Keratinocyte (primary cell): ENCODE measurements at regions not wholly inside any gene's neighbourhood (a gene's known extent, or its start where the extent isn't known, plus 50 kb on each side); places are given as distances from the start of the nearest gene placed in this dataset.

Source experiments
- CTCF ChIP-seq, 3 experiments: IDR thresholded peaks in 1 of 3; conservative IDR thresholded peaks in 1 of 3; optimal IDR thresholded peaks in 1 of 3; 2 replicates in 2 of 3; 3 replicates in 1 of 3; pipeline versions ENCODE3 to v1.5.1; 2011; ENCODE audit warnings: low read length in 3 of 3, mild to moderate bottlenecking in 3 of 3, moderate library complexity in 2 of 3, control low read depth in 1 of 3, inconsistent platforms in 1 of 3; ENCODE audit not compliant: insufficient read depth in 2 of 3; ENCODE audit errors: extremely low read depth in 1 of 3
- EZH2 ChIP-seq: IDR thresholded peaks from one replicate; pipeline ENCODE4 v1.6.1; 2012; ENCODE audit warnings: inconsistent platforms, mild to moderate bottlenecking, low read length, moderate library complexity

GRCh38 chr4:115609631-115610030 is 496.2 kb upstream of the NDST4 start:
- TF ChIP-seq CTCF (optimal IDR thresholded peaks at IDR 0.05 in 1 of 3, IDR thresholded peaks at IDR 0.05 in 1 of 3, conservative IDR thresholded peaks at IDR 0.05 in 1 of 3; ENCODE audit: extremely low read depth in 1 of 3, insufficient read depth in 2 of 3, low read length in 3 of 3): no peak
- no peak for TF ChIP-seq EZH2
